Right lobe of liver (tissue), 4 donors: ENCODE measurements at regions not wholly inside any gene's neighbourhood (a gene's known extent, or its start where the extent isn't known, plus 50 kb on each side); places are given as distances from the start of the nearest gene placed in this dataset.

ENCODE experiments used
- CTCF ChIP-seq, 4 donors: fragments of 200-600 bp in 3 of 4; fragments of 450-650 bp in 1 of 4; IDR thresholded peaks; one replicate each; pipeline versions ENCODE4 v1.5.1 to v1.8.0; 2016 to 2022; ENCODE audit warnings: antibody characterized with exemption in 4 of 4, mild to moderate bottlenecking in 2 of 4
- POLR2A ChIP-seq: fragments of 450-650 bp; IDR thresholded peaks from one replicate; pipeline ENCODE4 v1.6.1; 2017; ENCODE audit warnings: antibody characterized with exemption, mild to moderate bottlenecking
- donor health status: DM: no; HTN: no; CAD: no.
- donor health status: DM: no; HTN: no; CAD: no.
- donor health status: DM: no; HTN: yes; CAD: no.

DNA sequence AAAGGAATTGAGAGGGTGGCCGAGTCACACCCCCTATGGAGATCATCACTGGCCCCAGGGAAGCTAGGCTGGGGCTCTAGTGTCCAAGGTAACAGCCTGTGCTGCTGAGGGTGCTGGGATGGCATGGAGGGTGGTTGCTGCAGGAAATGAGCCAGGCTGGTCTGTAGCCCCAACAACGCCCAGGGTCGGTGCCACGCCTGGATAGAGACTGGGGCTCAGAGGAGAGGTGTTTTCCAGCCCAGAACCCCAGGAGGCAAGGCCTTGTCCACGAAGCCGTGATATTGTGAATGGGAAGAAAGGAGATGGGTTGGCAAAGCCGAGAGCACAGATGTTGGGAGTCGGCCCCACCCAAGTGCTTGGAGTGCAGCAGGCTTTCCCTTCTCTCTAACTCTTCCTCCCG lies 68.9 kb upstream of the ACTRT2 start:
- no peak for TF ChIP-seq CTCF (IDR thresholded peaks at IDR 0.05)
- TF ChIP-seq POLR2A = no peak
